NCI-H524 treated with DMSO at 0.1 percent for 48 hours (cell line): ENCODE measurements at regions not wholly inside any gene's neighbourhood (a gene's known extent, or its start where the extent isn't known, plus 50 kb on each side); places are given as distances from the start of the nearest gene placed in this dataset.
A peak's percentile ranks its signal among the peaks of the same experiment; 100 is the strongest.

Experiments used
- DNase-seq: peaks from one replicate; lab custom pipeline; 2025; lab: John Stamatoyannopoulos, UW

DNA sequence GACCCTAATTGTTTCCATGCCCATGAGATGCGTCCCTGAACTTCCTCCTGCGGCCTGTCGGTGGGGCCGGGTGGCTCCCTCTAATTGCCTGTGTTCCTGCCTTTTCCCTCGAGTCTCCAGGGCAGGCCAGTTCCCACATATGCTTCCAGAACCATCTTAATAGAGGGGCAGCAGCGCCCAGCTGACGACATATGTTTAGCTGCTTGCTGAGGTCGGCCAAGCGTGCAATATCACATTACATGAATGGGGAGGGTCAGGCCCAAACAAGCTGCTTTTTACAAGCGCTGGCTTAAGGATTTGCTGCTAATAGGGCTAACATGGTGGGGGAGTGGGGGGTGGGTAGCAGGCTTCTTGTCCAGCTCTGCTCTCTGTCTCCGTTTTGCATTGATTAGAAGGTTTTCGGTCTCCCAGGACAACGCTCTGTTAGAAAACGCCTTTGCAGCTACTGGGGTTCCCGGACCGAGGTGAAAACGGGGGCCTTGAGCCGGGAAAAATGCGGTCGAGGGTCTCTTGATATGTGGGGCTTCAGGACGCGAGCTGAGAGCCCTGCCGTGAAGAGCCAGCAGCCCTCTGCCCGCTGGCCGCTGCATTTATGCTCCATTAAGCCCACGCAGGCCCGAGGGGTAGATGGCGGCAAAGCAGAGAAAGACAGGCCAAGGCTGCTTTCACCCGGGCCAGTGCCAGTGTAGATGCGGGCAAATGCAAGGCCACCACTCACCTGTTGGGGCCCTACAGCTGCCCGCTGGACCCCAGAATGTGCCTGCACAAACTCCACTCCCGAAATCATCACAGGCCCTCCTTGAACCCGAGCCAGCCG lies 308.5 kb downstream of the BMP7 start:
- DNase-seq: peak; percentile 93

DNA sequence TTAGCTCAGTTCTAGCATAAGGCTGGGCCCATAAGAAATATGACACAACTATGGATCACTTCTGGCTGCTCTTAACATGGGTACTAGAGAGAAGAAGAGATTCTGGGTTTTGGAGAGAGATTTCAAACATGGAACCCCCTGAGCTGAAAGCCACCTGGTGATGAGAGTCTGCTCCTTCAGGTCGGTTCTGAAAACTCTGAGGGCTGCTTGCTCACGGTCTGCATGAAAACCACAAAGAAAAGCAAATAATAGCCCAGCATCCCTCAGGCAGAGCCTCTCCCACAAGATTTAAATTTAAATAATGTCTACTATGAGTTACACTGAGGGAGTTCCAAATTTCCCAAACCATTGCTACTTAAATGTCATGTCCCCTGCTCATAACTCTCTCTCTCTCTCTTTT lies 301.5 kb downstream of the BMP7 start:
- no peak for DNase-seq

DNA sequence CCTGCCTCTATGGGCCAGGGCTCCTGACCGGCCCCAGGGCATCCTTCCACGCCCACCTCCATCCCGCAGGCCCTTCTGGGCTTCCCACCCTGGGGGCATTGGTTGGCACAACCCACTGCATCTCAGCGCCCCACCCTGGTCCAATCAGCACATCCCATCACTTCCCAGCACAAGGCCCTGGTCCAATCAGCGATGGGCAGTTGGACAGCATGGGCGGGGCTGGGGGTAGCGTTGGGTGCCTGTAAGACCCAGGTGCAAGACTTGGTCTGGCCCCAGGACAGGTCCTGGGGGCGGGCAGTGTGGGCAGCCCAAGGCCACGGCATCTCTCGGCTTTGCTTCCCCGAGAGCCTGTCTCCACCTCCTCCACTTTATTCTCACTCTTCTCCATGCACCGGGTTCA lies 298.5 kb downstream of the BMP7 start:
- no peak for DNase-seq

DNA sequence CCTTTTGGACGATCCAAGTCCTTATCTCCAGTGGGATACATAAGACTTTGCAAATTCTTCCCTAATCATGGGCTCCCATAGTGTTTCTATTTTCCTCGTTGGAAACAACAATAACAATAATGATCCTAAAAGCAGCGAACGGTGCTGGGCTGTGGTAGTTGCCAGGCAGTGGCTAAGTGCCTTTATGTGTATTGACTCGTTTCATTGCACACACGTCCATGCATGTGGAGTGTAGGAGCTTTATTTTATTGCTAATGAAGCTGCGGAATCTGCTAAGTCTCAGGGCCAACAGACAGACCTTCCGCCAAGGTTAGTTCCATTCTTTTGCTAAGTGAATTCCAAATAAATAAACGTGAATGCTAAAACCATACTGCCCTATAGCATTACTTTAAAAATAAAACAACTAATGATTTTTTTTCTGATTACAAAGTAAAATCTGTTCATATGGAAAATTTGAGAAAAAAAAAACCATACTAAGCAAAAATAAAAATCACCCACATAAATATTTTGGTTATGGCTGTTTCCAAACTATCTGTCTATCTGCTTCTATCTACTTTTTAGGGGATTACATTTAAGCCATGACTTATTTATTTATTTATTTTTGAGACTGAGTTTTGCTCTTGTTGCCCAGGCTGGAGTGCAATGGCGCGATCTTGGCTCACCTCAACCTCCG lies 297.9 kb downstream of the BMP7 start:
- no peak for DNase-seq

DNA sequence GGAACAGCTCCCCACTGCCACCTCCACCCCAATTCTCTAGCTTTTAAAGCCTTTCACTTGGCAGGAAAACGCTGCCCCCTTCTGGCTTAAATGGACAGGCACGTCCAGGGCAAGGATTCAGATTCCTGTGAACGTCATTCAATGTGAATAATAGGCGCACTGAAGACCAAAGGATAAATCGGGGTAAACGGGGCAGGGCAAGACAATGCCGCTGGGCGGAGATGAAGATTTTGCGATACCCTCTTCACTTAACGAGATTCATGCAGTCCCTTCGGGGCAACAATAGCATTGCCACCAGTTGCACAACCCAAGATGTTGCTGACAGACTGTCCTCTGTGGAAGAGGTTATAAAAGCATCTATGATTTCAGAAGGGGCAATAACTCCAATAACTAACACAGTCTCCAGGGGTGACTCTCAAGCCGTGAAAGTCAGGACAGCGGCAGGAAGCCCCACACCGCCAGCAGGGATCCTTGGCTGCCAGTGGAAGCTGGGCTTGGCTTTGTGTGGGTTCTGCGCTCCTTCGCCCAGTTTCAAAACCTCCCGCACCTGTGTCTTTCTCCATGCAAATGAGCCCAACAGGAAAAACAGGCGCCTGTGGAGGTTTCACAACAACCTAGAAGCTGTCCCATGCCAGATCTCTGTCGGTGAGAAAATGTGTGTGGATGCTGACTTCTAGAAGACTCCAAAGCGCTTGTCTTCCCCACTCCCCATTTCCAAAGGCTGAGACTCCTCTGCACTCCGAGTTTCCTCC lies 291.8 kb downstream of the BMP7 start:
- peak; percentile 37 for DNase-seq

DNA sequence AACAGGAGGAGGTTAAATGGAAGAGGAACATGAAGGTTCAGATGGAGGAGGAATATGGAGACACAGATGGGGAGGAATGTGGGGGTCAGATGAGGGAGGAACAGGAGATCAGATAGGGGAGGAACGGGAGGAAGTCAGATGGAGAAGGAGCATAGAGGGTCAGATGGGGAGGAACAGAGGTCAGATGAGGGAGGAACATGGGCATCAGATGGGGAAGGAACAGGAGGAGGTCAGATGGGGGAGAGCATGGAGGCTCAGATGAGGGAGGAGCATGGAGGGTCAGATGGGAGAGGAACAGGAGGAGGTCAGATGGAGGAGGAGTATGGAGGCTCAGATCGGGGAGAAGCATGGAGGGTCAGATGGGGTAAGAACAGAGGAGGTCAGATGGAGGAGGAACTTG lies 290.6 kb downstream of the BMP7 start:
- DNase-seq: no peak

DNA sequence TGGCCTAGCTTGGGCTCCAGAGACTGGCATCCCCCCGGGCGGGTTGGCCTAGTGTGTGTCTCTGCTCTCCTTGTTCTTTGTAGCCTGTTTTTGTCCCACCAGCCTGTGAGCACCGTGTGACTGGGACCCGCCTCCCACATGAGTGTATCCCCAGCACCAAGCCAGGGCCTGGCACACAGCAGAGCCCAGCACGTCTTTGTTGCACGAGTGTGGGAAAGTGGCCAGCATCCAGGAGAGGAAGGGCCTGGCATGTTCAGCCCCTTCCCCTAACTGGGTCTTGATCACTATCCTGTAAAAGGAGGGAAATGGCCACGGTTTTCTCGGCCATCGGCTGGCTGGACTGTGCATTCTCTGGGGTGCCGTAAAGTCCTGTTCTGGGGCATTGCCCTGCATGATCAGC lies 290.1 kb downstream of the BMP7 start:
- no peak for DNase-seq

DNA sequence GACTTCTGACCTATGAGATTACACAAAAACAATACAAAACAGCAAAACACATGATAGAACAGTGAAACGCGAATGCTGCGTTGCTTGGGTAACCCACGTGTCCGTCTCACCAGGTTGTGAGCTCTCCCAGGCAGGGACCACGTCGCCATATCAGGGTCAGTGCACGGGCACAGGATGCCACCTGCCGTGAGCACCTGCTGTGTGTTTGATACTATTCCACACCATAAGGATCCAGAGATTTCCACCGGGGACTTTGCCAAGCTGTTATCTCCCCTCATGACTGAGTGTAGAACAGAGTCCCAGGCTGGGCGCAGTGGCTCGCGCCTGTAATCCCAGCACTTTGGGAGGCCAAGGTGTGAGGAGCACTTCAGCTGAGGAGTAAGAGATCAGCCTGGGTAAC lies 288.0 kb downstream of the BMP7 start:
- DNase-seq: peak; percentile 17

DNA sequence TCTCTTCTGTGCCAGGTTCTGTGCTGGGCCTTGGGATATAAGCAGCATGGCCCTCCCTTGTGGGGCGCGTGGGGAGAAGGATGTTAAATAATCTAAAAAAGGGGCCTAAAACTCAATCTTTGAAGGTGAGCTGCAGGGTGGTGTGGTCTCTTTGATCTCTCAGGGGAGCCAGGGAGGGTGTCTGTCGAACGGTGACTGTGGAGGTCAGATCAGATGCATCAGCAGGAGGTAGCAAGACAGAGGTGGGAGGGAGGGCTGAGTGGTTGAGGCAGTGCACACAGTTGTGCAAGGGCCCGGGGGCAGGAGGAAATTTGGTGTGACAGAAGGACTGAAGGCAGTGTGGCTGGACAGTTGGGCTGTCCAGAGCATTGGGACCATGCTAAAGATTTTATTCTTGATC lies 287.3 kb downstream of the BMP7 start:
- no peak for DNase-seq

DNA sequence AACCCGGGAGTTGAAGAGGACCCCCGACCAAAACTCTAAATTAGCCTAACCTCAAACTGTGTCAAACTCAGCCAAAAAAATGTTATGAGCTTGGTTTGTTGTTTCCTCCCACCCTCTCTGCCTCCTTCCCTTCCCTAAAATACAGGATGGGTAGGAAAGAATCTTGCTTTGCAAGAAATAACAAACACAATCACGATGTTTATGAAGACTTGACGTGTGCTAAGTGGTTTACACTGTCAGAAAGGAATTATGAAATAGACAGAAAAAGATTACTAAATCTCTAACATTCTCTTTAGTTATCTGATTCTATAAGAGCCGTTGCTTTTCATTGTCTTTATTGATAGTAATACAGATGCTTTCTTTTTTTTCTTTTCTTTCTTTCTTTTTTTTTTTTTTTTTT lies 285.1 kb downstream of the BMP7 start:
- DNase-seq: no peak

DNA sequence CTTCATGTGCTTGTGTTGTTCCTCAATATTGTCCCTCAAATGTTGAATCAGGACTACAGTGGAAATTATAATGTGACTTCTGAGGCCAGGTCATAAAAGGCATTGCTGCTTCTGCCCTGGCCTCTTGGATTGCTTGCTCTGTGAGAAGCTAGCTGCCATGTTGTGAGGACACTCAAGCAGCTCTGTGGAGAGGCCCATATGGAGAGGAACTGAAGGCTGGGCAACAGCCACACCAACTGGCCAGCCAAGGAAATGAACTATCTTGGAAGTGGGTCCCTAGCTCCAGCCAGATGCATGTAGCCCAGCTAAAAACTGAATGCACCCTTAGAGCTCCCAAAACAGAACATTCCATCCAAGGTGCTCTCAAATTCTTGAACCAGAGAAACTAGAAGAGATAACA lies 282.6 kb downstream of the BMP7 start:
- DNase-seq: no peak

DNA sequence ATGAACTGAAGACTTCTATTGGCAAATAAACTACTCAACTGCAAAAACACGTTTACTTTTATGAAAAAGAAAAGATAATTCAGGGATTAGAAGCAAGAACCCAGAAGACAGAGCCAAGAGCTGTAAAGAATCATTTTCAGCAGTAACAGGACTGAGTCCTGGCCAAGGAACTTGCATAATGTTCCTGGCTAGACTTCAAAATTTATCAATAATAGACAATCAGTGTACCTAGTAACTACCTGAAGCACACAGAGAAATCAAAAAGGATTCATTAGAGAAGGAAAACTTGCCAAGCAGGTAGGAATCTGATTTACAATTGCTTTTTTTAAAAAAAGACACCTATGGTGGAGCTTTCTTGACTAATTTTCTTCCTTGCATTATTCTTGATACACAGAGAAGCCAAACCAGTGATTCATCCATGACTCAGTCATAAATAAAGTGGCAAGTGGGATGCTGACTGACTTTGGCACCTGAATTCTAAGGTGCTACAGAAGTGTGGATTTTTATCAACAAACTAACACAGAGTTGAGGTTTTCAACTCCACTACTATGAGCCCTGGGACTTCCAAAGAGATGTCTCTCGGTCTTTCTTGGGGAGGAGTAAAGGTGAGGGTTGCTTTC lies 281.3 kb downstream of the BMP7 start:
- DNase-seq: no peak

DNA sequence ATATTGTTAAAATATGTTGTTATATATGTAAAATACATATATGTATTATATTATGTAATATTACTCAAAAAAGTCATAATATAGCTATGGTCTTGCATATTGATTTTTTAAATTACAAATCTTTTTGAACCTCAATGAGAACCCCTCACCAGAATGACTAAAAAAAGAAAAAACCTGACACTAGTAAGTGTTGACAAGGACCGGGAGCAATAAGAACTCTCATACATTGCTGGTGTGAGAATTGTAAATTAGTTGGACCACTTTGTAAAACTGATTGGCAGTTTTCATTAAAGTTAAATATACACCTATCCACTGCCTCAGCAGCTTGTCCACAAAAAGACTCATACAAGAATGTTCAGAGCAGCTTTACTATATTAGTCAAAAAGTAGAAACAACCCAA lies 280.0 kb downstream of the BMP7 start:
- DNase-seq: no peak

DNA sequence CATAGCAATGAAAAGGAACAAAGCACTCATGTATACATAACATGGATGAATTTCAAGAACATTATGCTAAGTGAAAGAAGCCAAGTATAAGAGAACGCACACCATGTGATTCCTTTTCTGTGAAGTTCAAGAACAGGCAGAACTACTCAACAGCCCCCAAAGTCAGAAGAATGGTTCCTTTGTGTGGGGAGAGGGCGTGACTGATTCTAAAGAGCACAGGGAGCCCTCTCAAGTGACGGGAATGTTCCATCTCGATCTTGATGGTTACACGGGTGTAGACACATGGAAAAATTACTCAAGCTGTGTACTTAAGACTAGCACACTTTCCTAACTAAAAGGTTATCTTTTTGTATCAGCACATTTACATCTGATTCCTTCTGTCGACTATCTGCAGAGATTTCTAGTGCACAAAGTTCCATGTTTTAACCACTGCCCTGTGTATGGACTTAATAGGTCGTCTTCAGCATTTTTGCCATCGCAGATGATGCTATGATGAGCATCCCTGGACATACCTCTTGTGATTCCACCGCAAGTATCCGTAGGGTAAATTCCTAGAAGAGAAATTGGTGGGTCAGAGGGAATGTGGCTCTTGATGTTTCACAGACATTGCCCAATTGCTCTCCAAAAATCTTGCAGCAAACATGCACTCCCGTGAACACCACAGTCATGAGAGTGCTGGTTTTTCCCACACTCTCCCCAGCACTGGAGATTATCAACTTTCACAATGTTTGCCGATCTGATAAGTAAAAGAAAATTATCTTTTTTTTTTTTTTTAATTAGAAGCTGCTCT lies 279.3 kb downstream of the BMP7 start:
- no peak for DNase-seq

DNA sequence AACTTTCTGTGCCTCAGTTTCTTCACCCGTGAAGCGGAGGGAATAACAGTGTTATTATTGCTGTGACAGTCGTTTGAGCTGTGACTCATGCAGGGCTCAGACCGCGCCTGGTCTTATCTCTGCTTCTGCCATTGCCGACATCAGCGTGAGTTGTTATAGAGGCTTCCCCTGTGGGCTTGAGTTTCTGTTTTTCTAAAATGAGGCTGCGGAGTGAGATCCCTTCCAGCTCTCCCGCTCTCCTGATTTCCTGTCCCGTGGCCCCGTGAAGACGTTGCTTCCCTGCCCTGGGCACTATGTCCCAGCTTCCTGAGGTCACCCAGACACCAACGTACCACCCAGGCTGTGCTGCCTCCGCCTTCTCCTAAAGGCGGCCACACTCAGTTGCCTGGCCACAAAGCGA lies 278.5 kb downstream of the BMP7 start:
- no peak for DNase-seq

DNA sequence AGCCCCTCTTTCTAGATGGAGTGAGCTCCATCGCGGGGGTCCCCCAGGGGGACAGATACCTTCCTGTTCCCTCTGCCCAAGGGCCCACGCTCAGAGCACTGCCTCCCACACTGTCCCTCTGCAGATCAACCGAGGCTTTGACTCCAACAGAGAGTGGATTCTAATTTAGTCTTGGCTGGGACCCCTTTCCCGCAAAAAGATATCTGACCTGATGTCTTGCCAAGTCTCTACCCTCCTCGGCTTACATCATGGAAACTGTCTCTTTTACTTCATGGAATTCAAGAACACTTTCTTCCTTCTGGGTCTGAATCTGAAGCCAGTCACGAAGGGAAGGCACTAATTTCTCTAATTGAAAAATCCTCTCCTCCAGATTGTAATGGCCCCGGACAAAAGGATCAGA lies 278.0 kb downstream of the BMP7 start:
- DNase-seq: no peak

DNA sequence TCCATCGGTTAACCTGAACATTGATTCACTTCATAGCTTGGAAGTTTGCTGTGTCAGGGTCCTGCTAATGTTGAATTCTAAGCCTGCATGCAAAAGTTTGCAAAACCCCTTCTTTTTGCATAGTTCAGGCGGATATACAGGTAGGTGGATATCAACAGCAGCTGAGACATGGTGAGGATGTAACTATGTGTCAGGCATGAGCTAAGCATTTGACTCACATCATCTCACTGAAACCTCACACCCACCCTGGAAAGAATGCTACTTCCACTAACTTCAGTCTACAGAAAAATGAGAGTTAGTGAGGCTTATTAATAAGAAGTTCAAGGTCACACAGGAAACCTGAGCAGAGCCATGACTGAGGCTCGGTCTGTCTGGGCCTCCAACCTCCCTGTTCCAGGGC lies 276.9 kb downstream of the BMP7 start:
- DNase-seq: no peak

DNA sequence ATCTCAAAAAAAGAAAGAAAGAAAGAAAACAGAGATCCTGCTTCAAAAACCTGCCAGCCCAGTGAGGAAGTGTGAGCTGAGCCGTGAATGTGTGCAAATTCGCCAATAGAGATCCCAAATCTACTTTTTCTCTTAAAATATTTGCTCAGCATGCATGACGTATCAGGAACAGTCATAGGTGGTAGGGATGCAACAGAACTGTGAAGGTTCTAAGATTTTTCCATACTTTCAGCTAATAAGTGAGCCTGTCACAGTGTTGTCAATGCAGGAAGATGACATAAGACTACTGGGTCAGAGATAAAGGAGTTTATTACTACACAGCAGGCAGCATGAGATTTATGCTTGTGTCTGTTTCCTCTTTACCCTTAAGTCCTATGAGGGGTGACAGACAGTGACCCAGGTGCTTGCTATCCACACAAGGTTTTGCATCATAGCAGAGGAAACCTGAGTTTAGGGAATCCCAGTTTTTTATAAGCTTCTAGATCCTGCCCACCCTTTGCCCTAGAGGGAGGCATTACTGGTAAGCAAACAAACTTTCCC lies 273.4 kb downstream of the BMP7 start:
- no peak for DNase-seq

DNA sequence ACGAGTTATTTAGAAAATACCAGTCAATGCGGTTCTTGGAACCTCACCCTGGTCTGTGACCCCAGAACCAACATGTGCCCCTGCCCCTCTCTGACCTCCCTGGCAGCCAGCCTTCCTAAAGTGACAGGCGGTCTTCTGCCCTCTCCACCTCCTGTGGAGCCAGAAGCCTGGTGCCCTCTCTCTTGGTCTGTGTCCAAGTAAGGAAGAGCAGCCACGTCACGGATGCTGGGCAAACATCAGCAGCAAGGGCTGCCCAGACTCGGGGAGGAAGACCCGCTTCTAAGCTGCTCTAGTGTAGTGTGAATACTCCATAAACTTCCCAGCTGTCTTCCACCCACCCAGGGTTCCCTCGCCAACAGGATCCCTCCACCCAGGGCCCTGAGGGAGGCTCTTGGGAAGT lies 272.4 kb downstream of the BMP7 start:
- no peak for DNase-seq

DNA sequence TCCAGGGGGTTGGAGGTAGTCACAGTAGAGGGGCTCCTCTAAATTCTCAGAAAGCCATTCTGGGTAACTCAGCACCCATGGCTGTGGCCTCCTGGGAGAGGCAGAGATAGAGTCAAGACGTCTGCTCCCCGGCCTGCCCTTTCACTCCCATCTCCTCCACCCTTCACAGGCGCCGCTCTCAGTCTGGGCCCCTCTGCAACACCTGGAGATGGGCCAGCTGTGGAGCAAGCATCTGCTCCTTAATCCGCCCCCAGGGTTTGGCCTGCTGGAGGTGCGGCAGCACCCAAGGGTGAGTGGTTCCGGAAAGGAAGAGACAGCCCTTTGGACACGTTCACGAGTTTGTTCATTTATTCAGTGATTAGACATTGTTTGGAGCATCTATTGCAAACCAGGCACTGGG lies 271.3 kb downstream of the BMP7 start:
- no peak for DNase-seq

DNA sequence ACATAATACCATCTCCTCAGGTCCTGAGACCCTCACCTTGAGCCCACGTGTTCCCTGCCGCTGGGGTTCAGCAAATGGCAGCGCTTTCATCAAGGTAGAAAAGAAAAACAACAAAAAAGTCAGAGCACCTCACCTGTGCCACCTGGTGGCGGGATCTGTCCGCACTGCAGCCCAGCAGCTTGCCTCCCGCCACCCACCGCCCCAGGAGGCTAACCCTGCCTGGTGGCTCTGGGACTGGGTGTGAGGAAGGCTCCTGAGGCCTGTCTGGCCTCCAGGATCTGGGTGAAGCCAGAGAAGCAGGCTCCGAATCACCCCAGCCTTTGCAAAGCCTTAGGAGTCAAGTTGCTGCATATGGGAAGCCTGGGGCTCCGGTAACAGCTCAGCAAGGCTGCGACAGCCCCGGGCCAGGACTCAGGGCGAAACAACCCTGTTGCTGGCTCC lies 270.8 kb downstream of the BMP7 start:
- DNase-seq: no peak

DNA sequence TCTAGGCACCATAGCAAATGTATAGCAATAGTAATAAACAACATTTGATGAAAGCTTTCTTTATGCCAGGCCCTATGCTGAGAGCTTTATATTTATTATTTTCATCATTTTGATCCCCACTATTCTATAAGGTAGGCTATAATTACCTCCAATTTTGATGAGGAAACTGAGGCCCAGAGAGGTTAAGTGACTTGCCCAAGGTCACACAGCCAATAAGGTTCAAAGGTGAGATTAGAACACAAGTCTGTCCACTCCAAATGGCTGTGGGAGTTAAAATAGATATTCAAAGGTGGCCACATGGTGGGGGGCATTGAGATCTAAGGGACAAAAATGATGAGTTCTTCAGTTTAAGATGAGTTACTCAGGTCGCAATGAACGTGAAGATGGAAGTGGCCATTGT lies 269.9 kb downstream of the BMP7 start:
- no peak for DNase-seq
